22Rv1 (cell line): ENCODE measurements at regions not wholly inside any gene's neighbourhood (a gene's known extent, or its start where the extent isn't known, plus 50 kb on each side); places are given as distances from the start of the nearest gene placed in this dataset.

Source experiments
- ZFX ChIP-seq: fragments of 450-650 bp; IDR thresholded peaks from 2 replicates; pipeline ENCODE4 v1.6.1; 2017; ENCODE audit warnings: antibody characterized with exemption, borderline replicate concordance
- TF ChIP-seq, protein P1 (sequence below): fragments of 450-650 bp; IDR thresholded peaks from 2 replicates; pipeline ENCODE4 v1.5.1; 2017; ENCODE audit warnings: mild to moderate bottlenecking

DNA sequence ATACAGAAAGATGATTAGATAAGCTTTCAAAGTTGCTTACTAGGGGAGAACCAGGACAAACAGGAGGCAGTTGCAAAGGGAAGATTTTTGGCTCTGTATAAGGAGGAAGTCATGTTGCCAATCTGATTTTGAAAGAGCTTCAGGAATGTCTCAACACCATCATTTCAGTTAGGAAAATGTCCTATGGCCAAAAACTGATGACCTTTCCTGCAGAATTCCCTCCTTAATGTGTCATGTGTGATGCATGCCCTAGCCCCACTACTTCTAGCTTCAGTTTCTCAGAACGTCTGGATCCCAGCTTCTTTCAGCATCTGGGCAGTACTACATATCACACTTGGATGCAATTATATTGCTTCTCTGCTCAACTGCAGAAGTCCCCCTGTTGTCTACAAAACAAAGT lies 211.5 kb upstream of the NREP start:
- TF ChIP-seq, protein P1, sequence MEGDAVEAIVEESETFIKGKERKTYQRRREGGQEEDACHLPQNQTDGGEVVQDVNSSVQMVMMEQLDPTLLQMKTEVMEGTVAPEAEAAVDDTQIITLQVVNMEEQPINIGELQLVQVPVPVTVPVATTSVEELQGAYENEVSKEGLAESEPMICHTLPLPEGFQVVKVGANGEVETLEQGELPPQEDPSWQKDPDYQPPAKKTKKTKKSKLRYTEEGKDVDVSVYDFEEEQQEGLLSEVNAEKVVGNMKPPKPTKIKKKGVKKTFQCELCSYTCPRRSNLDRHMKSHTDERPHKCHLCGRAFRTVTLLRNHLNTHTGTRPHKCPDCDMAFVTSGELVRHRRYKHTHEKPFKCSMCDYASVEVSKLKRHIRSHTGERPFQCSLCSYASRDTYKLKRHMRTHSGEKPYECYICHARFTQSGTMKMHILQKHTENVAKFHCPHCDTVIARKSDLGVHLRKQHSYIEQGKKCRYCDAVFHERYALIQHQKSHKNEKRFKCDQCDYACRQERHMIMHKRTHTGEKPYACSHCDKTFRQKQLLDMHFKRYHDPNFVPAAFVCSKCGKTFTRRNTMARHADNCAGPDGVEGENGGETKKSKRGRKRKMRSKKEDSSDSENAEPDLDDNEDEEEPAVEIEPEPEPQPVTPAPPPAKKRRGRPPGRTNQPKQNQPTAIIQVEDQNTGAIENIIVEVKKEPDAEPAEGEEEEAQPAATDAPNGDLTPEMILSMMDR = no peak
- TF ChIP-seq ZFX = no peak
